ENCODE measurements at regions not wholly inside any gene's neighbourhood (a gene's known extent, or its start where the extent isn't known, plus 50 kb on each side); places are given as distances from the start of the nearest gene placed in this dataset.

GRCh38 chr2:145591109-145591809, 1071.3 kb upstream of the ZEB2 start:
- TF ChIP-seq CTCF (conservative IDR thresholded peaks at IDR 0.05) (no peak), EZH2 (IDR thresholded peaks at IDR 0.05; ENCODE audit: low read depth) (no peak)
